Stimulated activated naive B cell treated with anti-CD40 and anti-IgM and Interleukin-4, amounts not matched to agents 10 μg/mL and 1 μg/mL and 100 μg/mL, for 72 hours (primary cell): ENCODE measurements at regions not wholly inside any gene's neighbourhood (a gene's known extent, or its start where the extent isn't known, plus 50 kb on each side); places are given as distances from the start of the nearest gene placed in this dataset.

ENCODE experiments used
- ATAC-seq, 2 donors: fragments of 150-1000 bp; cut with Tn5 transposase; replicated peaks; 2 replicates each; pipeline ENCODE4 v1.10.0; 2021; ENCODE audit warnings: moderate library complexity in 1 of 2
- DNase-seq: peaks from one replicate; pipeline ENCODE4 v3.0.0; 2021
- H3K27ac Mint-ChIP-seq: one replicate; pipeline ENCODE4 v1.8.0; 2022; ENCODE audit warnings: mild to moderate bottlenecking, mixed read lengths
- H3K27me3 Mint-ChIP-seq, 2 donors: one replicate each; pipeline ENCODE4 v1.8.0; 2022; ENCODE audit warnings: mixed read lengths in 2 of 2
- H3K36me3 Mint-ChIP-seq, 2 donors: one replicate each; pipeline ENCODE4 v1.8.0; 2022; ENCODE audit warnings: mixed read lengths in 2 of 2, mild to moderate bottlenecking in 1 of 2
- H3K4me1 Mint-ChIP-seq, 2 donors: one replicate each; pipeline ENCODE4 v1.8.0; 2022; ENCODE audit warnings: mixed read lengths in 2 of 2, mild to moderate bottlenecking in 1 of 2
- H3K4me3 Mint-ChIP-seq, 2 donors: one replicate each; pipeline ENCODE4 v1.8.0; 2022; ENCODE audit warnings: mild to moderate bottlenecking in 2 of 2, mixed read lengths in 2 of 2, moderate library complexity in 1 of 2
- H3K9me3 Mint-ChIP-seq, 2 donors: one replicate each; pipeline ENCODE4 v1.8.0; 2022; ENCODE audit warnings: mixed read lengths in 2 of 2, mild to moderate bottlenecking in 1 of 2

DNA sequence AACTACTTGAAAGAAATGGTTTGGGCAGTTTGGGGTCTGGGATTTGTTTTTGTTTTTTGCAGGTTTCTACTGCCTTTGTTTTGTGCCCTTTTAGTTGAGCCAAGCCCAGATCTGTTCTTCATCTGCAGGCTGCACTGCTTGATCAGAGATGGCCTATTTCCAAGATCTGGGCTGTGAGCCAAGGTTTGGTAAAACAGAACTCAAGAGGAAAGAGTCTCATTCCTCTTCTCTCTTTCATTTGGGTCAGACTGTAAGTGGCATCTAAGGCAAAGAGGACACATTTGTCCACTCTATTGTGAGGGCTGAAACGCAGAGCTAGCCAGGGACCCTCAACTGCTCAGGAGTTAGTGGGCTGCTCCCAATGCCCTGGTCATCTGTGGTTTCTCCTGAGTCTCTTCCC is 104.4 kb upstream of the UBE3A start:
- Mint-ChIP-seq H3K4me1 (no peaks in the 10 kb centered on the region), H3K36me3 (no peaks in the 10 kb centered on the region), H3K9me3 (no peaks in the 10 kb centered on the region), H3K27me3 (no peaks in the 10 kb centered on the region), H3K4me3 (no peak overlapping the region), H3K27ac (no peak overlapping the region)
- no peak for DNase-seq
- ATAC-seq, result no peak

DNA sequence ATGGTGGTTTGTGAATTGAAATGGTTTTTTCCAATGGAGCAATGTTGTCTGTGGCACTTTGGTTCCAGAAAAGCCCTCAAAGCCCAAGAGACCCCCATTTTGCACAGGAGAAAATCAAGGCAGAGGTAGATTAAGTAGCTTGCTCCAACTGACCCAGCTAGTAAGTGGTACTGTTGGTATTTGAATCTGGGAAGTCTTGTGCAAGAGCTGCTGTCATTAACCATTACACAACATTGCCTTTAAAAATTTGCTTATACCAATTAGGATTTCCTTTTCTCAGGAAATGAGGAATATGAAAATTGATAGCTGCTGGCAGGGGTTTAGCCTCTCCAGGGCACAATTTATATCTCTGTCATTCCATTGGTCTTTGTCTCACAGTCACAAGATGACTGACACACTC is 102.4 kb upstream of the UBE3A start:
- Mint-ChIP-seq H3K27me3 (no peaks in the 10 kb centered on the region), H3K27ac (no peak overlapping the region)

DNA sequence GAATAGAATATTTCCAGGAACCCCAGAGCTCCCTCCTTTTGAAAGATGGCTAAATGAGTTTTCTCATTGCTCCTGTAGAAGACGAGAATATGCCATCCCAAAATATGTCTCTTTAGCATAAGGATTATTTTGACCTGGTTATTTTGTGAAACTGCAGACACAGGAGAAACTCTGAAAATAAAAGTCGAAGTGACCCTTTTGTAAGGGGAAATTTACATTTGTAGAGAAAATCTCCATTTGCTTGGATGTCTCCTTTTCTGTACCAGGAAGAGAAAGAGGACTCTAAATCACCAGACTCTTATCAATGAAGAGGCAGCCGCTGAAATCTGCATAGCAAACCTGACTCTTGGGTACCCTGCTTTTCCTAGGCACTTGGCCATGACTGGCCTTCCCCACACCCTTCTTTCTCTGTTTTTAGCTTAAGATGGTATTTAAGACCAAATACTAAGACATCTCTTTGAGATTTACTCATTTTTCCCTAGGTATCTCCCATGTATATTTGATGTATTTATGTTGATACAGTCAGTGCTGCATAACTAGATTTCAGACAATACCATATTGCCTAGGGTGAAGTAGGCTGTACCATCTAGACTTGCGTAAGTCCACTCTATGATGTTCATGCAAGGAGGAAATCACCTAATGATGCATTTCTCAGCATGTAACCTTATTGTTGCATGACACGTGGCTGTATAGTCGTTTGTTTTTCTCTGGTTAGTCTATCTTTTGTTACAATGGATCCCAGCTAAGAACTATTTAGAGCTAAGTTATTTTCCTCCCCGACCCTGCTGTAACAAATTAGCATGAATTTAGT is 98.2 kb upstream of the UBE3A start:
- Mint-ChIP-seq H3K4me3 (no peak overlapping the region), H3K36me3 (no peaks in the 10 kb centered on the region), H3K27me3 (no peaks in the 10 kb centered on the region), H3K4me1 (no peaks in the 10 kb centered on the region), H3K27ac (no peak overlapping the region), H3K9me3 (peaks cover 1 to 3% of the 10 kb centered on the region in 2 donors)
- ATAC-seq, result no peak
- no peak for DNase-seq

More for the DNA sequence above, 102.4 kb upstream of the UBE3A start:
- no peaks in the 10 kb centered on the region for H3K9me3 Mint-ChIP-seq
- ATAC-seq (no peak), DNase-seq (no peak)
- H3K4me1 Mint-ChIP-seq, result no peaks in the 10 kb centered on the region
- no peaks in the 10 kb centered on the region for H3K36me3 Mint-ChIP-seq
- no peak overlapping the region for H3K4me3 Mint-ChIP-seq

DNA sequence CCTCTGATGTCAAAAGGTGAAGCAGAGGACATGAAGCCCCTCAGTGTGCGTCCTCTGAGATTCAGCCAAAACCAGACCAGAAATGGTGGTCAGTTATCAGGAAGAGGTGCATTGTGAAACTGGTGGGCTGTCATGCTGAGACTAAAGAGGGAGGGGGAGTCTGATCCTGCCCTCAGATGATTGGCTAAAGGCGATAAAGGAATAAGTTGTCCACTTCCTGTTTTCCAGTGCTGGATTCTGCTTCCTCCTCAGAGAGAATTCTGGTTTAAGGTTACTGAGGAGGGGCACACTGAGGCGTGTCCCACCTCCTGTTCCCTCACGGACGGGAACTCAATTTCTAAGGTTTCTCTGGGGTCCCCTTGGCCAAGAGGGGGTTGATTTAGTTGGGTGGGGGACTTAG is 97.0 kb upstream of the UBE3A start:
- ATAC-seq, result no peak
- Mint-ChIP-seq H3K27ac (no peak overlapping the region), H3K4me3 (no peak overlapping the region), H3K36me3 (peaks cover 0 to 2% of the 10 kb centered on the region in 2 donors), H3K27me3 (no peaks in the 10 kb centered on the region), H3K4me1 (no peaks in the 10 kb centered on the region), H3K9me3 (peaks cover 1 to 3% of the 10 kb centered on the region in 2 donors)
- no peak for DNase-seq

DNA sequence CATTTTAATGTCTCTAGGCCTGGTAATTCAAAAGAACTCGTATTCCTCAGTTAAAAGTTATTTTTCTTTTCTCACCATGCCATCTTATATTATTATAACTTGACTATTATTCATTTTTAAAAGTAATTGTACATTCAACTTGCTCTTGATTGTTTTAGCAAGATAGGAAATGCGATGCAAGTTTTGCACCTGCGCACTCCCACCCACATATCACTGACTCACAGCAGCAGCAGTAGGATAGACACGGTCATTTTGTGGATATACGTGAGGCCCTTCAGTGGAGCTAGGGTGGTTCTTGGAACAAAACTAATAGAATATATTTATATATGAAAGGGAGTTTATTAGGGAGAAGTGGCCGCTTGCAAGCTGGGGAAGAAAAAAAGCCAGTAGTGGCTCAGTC is 95.5 kb upstream of the UBE3A start:
- Mint-ChIP-seq H3K4me1 (no peaks in the 10 kb centered on the region), H3K36me3 (peaks cover 0 to 3% of the 10 kb centered on the region in 2 donors)

DNA sequence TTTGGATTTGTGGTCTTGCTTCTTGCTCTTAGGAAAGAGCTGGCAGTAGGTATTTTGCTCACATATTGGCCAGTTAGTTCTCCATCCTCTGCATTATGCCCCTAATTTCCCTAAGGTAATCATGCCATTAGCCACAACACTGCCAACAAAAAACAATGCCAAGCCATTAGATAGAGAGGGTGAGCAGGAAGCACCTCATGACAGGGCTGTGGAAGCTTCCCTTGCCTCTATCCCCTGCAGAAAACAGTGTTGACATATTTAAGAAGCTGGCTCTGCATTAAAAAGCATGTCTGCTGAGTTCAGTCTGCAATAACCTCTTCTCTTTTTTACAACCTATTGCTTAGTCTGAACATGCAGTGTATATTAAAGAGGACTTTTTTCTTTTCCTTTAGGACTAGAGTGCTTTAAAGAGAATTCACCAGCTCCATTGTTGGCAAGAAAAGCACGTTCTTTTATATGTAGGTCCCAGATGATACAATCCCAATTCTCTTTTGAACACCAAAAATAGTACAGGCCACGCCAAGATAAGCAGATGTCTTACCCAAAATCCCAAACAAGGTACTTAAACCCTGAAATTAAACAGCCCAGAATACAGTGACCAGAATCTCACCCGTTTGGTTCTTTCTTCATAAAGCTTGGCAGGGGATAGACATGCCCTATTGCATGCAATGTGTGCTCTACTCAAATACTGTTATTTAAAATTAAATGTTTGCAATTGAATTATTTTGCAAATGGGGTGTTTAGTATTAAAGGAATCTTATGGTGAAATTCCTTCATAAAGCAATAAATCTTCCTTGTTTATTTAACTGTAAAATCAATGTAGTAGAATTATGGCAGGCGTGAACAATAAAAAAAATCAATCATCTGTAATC is 93.7 kb upstream of the UBE3A start:
- Mint-ChIP-seq H3K4me3 (no peak overlapping the region), H3K9me3 (peaks cover 3 to 9% of the 10 kb centered on the region in 2 donors), H3K4me1 (no peaks in the 10 kb centered on the region), H3K27me3 (no peaks in the 10 kb centered on the region), H3K27ac (no peak overlapping the region), H3K36me3 (peaks cover 0 to 6% of the 10 kb centered on the region in 2 donors)
- ATAC-seq (no peak), DNase-seq (no peak)

More for the DNA sequence above, 95.5 kb upstream of the UBE3A start:
- H3K27ac Mint-ChIP-seq, result no peak overlapping the region
- H3K27me3 Mint-ChIP-seq, result no peaks in the 10 kb centered on the region
- no peak overlapping the region for H3K4me3 Mint-ChIP-seq
- DNase-seq (no peak), ATAC-seq (no peak)
- H3K9me3 Mint-ChIP-seq, result peaks cover 1 to 4% of the 10 kb centered on the region in 2 donors

DNA sequence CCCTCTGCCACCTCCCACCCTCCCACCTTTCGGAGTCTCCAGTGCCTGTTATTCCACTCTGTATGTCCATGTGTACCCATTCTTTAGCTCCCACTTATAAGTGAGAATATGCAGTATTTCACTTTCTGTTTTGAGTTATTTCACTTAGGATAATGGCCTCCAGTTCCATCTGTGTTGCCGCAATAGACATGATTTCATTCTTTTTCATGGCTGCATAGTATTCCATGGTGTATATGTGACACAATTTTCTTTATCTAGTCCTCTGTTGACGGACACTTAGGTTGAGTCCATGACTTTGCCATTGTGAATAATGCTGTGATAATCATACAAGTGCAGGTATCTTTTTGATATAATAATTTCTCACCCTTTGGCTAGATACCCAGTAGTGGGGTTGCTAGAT is 91.0 kb upstream of the UBE3A start:
- peaks cover 3 to 6% of the 10 kb centered on the region in 2 donors for H3K9me3 Mint-ChIP-seq
- H3K4me1 Mint-ChIP-seq, result no peaks in the 10 kb centered on the region
- no peak for ATAC-seq
- H3K36me3 Mint-ChIP-seq, result peaks cover 0 to 6% of the 10 kb centered on the region in 2 donors
- H3K27ac Mint-ChIP-seq, result no peak overlapping the region
- no peaks in the 10 kb centered on the region for H3K27me3 Mint-ChIP-seq
- no peak for DNase-seq
- no peak overlapping the region for H3K4me3 Mint-ChIP-seq

DNA sequence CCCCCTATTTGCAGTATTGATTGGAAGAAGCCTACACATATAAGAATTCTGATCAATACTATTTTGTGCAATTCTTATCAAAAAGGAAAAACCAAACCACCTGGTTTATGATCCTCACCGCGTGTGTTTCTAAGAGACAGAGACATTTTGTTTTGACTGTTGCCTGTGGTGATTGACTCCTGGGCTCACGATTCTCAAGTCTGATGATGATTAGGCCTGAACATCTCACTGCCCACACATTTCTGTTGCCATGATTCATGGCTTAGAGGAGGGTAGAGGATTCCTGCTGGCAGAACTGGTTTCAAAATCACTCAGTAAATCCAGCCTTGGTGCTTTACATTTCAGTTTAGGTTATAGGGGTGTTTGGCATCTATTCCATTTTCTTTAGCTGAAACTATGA is 88.3 kb upstream of the UBE3A start:
- H3K9me3 Mint-ChIP-seq, result peaks cover 7 to 11% of the 10 kb centered on the region in 2 donors
- H3K4me3 Mint-ChIP-seq, result no peak overlapping the region
- no peak for ATAC-seq

DNA sequence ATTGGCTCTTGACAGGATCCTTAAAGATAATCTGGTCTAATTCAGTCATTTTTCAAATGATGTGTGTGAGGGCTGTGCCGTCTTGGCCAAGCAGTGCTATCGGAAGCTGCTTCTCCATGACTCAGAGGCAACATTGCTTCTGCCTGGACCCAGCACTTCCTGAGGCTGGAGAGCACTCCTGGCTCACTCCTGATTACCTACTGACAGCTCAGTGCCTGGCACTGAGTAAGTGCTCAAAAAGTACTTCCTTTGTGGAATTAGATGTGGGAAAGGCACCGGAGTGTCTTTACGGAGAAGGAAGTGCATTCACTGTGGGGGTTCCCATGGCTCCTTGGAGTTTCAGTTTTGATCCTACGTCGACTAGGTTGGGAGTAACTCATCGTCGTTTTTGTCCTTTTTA is 86.9 kb upstream of the UBE3A start:
- no peaks in the 10 kb centered on the region for H3K4me1 Mint-ChIP-seq
- no peak overlapping the region for H3K4me3 Mint-ChIP-seq
- H3K9me3 Mint-ChIP-seq, result peaks cover 8 to 14% of the 10 kb centered on the region in 2 donors
- DNase-seq, result no peak
- no peaks in the 10 kb centered on the region for H3K27me3 Mint-ChIP-seq
- H3K27ac Mint-ChIP-seq, result no peak overlapping the region
- peaks cover 0 to 4% of the 10 kb centered on the region in 2 donors for H3K36me3 Mint-ChIP-seq
- no peak for ATAC-seq

More for the DNA sequence above, 88.3 kb upstream of the UBE3A start:
- Mint-ChIP-seq H3K36me3 (peaks cover 0 to 6% of the 10 kb centered on the region in 2 donors), H3K4me1 (no peaks in the 10 kb centered on the region), H3K27ac (no peak overlapping the region), H3K27me3 (no peaks in the 10 kb centered on the region)
- no peak for DNase-seq

DNA sequence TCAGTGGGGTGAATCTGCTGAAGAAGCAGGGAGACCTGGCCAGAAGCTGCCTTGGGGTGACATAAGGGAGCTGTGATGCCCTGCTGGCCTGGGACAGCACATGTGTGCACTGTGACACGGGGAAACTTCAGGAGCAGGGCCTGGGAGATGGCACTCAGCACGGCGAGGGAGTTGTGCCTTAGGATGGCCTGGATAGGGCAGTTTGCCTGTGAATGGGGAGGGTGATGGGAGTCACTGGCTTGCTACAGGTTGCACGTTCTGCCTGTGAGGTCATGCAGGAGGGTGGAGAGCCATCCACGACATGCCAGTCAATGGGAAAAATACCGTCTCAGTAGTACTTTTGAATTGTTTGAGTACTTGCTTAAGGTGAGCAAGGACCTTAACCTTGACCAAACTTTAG is 76.8 kb upstream of the UBE3A start:
- no peak for ATAC-seq
- Mint-ChIP-seq H3K36me3 (no peaks in the 10 kb centered on the region), H3K27me3 (no peaks in the 10 kb centered on the region), H3K9me3 (peaks cover 0 to 3% of the 10 kb centered on the region in 2 donors), H3K4me1 (no peaks in the 10 kb centered on the region), H3K27ac (no peak overlapping the region), H3K4me3 (no peak overlapping the region)
- no peak for DNase-seq

DNA sequence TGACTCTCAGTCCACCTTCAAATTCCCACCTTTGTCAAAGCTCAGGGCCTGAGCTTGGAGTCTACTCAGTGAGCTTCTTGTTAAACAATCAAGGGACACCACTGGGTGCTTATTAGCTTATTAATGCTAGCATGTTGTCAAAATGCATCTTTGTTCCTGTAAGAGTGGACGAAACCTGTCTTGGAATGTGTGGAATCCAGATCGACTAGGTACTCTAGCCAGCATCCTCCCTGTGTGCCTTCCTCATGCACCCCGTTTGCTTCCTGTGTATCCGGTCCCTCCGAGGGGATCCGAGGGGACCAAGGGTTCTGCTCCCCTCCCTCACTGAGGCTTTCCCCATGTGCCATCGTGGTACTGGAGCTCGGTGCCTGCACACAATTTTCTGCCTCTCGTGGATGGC is 75.7 kb upstream of the UBE3A start:
- Mint-ChIP-seq H3K4me1 (no peaks in the 10 kb centered on the region), H3K27me3 (no peaks in the 10 kb centered on the region), H3K4me3 (no peak overlapping the region), H3K36me3 (no peaks in the 10 kb centered on the region), H3K9me3 (peaks cover 0 to 3% of the 10 kb centered on the region in 2 donors), H3K27ac (no peak overlapping the region)
- ATAC-seq (no peak), DNase-seq (no peak)

DNA sequence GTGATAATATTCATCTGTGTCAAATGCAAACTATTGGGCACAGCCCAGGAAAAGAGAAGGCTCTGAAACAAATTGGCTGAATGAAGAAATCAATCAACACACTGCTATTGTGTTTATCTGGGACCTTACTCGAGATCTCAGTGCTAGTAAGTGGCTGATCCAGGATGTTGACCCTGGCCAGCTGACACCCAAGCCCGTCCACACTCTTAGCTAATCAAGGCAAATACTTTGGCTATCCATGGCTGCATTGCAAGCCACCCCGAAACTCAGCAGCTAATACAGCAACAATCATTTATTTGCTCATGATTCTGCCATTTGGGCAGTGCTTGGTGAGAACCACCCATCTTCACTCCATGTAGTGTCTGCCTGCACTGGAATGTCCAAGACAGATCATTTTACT is 74.1 kb upstream of the UBE3A start:
- no peaks in the 10 kb centered on the region for H3K27me3 Mint-ChIP-seq
- no peaks in the 10 kb centered on the region for H3K36me3 Mint-ChIP-seq
- DNase-seq, result no peak
- H3K4me3 Mint-ChIP-seq, result no peak overlapping the region
- H3K27ac Mint-ChIP-seq, result no peak overlapping the region
- H3K9me3 Mint-ChIP-seq, result peaks cover 0 to 3% of the 10 kb centered on the region in 2 donors
- no peaks in the 10 kb centered on the region for H3K4me1 Mint-ChIP-seq
- no peak for ATAC-seq

DNA sequence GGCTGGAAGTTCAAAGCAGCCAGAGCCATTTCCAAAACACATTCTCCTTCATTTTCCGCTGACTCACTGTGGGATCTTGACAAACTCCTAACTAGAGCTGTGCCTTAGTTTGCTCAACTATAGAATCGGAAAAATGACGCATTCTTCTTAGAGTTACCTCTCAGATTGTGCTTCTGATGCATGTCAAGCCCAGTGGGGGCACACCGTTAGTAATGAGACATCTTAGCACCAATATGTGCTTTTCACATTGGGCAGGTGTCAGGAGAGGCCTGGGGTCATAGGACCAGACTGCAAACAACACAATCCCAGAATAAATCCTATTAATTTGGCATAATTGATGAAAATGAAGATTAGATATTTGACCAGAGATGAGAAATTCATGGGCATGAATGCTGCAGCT is 71.3 kb upstream of the UBE3A start:
- H3K27me3 Mint-ChIP-seq, result peaks cover 0 to 6% of the 10 kb centered on the region in 2 donors
- no peak for DNase-seq
- ATAC-seq, result no peak
- H3K4me3 Mint-ChIP-seq, result no peak overlapping the region
- H3K4me1 Mint-ChIP-seq, result no peaks in the 10 kb centered on the region
- H3K9me3 Mint-ChIP-seq, result peaks cover 0 to 3% of the 10 kb centered on the region in 2 donors
- H3K27ac Mint-ChIP-seq, result no peak overlapping the region
- no peaks in the 10 kb centered on the region for H3K36me3 Mint-ChIP-seq

DNA sequence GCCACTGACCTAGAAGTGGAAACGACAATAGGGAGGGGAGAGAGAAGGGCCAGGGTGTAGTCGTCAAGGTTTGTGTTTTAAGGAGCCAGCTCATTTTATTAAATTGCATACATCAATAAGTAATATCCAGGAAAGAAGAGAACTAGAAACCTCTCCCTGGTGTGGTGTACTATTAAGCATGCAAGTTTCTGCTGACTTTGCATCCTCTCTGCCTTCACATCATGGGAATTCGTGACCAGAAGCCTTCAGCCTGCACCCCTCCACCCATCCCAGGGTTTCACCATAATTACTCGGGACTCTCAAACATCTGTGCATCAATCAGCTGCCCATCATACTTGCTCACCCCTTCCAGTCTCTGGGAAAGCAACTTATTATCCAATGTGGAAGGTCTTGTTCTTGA is 70.9 kb upstream of the UBE3A start:
- no peak for DNase-seq
- H3K4me1 Mint-ChIP-seq, result no peaks in the 10 kb centered on the region
- peaks cover 0 to 6% of the 10 kb centered on the region in 2 donors for H3K27me3 Mint-ChIP-seq
- H3K4me3 Mint-ChIP-seq, result no peak overlapping the region
- no peak overlapping the region for H3K27ac Mint-ChIP-seq
- no peak for ATAC-seq
- H3K36me3 Mint-ChIP-seq, result no peaks in the 10 kb centered on the region
- H3K9me3 Mint-ChIP-seq, result peaks cover 0 to 3% of the 10 kb centered on the region in 2 donors
